ENCODE measurements at regions not wholly inside any gene's neighbourhood (a gene's known extent, or its start where the extent isn't known, plus 50 kb on each side); places are given as distances from the start of the nearest gene placed in this dataset.
A peak's percentile ranks its signal among the peaks of the same experiment; 100 is the strongest.

DNA sequence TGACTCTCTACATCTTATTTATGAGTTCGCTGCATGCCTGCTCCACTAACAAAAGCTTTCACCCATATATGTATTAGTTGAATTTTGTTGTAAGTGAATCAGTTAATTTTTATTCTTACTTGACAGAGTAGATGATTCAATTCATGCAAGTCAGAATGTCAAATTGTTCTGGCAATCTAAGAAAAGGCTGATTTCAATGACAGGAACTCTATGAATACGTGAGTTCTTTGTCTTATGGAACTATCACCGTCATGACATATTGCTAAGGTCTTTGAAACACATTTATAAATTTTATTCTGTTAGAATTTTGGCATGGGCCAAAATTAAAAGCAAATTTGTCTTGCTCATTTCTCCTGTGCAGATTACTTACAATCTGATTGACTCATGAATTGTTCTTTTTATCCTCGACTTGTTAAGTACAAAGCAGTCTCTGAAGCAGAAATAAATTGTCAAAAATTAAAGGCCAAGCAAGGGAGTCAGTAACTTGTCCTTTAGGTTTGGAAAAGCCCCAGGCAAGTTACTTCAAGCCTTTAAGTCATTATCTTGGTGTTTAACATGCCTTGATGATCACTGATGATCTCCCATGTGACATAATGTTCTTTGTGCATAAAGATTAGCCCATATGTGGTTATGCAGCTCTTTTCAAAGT, 89.0 kb upstream of the GC start:
- no peaks in the 10 kb centered on the region for H3F3A ChIP-seq (replicated peaks; ENCODE audit: low read depth)
- Mint-ChIP-seq H3K4me1 (no peaks in the 10 kb centered on the region; the same call in 2 of the 3 replicates), H3K9me3 (peaks cover 21% of the 10 kb centered on the region; the same call in 2 of the 3 replicates), H3K27ac (no peak overlapping the region), H3K36me3 (ENCODE audit: low read depth) (peaks cover 31% of the 10 kb centered on the region; the same call in 2 of the 3 replicates), H3K4me3 (no peak overlapping the region), H3K27me3 (ENCODE audit: insufficient read depth, low read depth, poor library complexity) (no peaks in the 10 kb centered on the region)
- TF ChIP-seq, protein P1, sequence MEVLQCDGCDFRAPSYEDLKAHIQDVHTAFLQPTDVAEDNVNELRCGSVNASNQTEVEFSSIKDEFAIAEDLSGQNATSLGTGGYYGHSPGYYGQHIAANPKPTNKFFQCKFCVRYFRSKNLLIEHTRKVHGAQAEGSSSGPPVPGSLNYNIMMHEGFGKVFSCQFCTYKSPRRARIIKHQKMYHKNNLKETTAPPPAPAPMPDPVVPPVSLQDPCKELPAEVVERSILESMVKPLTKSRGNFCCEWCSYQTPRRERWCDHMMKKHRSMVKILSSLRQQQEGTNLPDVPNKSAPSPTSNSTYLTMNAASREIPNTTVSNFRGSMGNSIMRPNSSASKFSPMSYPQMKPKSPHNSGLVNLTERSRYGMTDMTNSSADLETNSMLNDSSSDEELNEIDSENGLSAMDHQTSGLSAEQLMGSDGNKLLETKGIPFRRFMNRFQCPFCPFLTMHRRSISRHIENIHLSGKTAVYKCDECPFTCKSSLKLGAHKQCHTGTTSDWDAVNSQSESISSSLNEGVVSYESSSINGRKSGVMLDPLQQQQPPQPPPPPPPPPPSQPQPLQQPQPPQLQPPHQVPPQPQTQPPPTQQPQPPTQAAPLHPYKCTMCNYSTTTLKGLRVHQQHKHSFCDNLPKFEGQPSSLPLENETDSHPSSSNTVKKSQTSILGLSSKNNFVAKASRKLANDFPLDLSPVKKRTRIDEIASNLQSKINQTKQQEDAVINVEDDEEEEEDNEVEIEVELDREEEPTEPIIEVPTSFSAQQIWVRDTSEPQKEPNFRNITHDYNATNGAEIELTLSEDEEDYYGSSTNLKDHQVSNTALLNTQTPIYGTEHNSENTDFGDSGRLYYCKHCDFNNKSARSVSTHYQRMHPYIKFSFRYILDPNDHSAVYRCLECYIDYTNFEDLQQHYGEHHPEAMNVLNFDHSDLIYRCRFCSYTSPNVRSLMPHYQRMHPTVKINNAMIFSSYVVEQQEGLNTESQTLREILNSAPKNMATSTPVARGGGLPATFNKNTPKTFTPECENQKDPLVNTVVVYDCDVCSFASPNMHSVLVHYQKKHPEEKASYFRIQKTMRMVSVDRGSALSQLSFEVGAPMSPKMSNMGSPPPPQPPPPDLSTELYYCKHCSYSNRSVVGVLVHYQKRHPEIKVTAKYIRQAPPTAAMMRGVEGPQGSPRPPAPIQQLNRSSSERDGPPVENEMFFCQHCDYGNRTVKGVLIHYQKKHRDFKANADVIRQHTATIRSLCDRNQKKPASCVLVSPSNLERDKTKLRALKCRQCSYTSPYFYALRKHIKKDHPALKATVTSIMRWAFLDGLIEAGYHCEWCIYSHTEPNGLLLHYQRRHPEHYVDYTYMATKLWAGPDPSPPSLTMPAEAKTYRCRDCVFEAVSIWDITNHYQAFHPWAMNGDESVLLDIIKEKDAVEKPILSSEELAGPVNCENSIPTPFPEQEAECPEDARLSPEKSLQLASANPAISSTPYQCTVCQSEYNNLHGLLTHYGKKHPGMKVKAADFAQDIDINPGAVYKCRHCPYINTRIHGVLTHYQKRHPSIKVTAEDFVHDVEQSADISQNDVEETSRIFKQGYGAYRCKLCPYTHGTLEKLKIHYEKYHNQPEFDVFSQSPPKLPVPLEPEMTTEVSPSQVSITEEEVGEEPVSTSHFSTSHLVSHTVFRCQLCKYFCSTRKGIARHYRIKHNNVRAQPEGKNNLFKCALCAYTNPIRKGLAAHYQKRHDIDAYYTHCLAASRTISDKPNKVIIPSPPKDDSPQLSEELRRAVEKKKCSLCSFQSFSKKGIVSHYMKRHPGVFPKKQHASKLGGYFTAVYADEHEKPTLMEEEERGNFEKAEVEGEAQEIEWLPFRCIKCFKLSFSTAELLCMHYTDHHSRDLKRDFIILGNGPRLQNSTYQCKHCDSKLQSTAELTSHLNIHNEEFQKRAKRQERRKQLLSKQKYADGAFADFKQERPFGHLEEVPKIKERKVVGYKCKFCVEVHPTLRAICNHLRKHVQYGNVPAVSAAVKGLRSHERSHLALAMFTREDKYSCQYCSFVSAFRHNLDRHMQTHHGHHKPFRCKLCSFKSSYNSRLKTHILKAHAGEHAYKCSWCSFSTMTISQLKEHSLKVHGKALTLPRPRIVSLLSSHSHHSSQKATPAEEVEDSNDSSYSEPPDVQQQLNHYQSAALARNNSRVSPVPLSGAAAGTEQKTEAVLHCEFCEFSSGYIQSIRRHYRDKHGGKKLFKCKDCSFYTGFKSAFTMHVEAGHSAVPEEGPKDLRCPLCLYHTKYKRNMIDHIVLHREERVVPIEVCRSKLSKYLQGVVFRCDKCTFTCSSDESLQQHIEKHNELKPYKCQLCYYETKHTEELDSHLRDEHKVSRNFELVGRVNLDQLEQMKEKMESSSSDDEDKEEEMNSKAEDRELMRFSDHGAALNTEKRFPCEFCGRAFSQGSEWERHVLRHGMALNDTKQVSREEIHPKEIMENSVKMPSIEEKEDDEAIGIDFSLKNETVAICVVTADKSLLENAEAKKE (CRISPR knock-in tag; IDR thresholded peaks at IDR 0.05): no peak
- TF ChIP-seq JUNB (IDR thresholded peaks at IDR 0.05; ENCODE audit: unreplicated experiment) (no peak), NANOG (IDR thresholded peaks at IDR 0.05; ENCODE audit: borderline replicate concordance) (no peak), ZNF114 (CRISPR knock-in tag; IDR thresholded peaks at IDR 0.05) (no peak), EZH2 (IDR thresholded peaks at IDR 0.05; ENCODE audit: low read depth, unreplicated experiment) (no peak), ZNF331 (CRISPR knock-in tag; IDR thresholded peaks at IDR 0.05; ENCODE audit: low read depth) (no peak), EZH2phosphoT487 (IDR thresholded peaks at IDR 0.05; ENCODE audit: unreplicated experiment) (no peak), POLR2AphosphoS5 (IDR thresholded peaks at IDR 0.05; ENCODE audit: low read depth) (no peak)
- TF ChIP-seq, protein P2, sequence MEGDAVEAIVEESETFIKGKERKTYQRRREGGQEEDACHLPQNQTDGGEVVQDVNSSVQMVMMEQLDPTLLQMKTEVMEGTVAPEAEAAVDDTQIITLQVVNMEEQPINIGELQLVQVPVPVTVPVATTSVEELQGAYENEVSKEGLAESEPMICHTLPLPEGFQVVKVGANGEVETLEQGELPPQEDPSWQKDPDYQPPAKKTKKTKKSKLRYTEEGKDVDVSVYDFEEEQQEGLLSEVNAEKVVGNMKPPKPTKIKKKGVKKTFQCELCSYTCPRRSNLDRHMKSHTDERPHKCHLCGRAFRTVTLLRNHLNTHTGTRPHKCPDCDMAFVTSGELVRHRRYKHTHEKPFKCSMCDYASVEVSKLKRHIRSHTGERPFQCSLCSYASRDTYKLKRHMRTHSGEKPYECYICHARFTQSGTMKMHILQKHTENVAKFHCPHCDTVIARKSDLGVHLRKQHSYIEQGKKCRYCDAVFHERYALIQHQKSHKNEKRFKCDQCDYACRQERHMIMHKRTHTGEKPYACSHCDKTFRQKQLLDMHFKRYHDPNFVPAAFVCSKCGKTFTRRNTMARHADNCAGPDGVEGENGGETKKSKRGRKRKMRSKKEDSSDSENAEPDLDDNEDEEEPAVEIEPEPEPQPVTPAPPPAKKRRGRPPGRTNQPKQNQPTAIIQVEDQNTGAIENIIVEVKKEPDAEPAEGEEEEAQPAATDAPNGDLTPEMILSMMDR (conservative IDR thresholded peaks at IDR 0.05; ENCODE audit: low read depth in 2 of 2): no peak
- TF ChIP-seq, protein P3, sequence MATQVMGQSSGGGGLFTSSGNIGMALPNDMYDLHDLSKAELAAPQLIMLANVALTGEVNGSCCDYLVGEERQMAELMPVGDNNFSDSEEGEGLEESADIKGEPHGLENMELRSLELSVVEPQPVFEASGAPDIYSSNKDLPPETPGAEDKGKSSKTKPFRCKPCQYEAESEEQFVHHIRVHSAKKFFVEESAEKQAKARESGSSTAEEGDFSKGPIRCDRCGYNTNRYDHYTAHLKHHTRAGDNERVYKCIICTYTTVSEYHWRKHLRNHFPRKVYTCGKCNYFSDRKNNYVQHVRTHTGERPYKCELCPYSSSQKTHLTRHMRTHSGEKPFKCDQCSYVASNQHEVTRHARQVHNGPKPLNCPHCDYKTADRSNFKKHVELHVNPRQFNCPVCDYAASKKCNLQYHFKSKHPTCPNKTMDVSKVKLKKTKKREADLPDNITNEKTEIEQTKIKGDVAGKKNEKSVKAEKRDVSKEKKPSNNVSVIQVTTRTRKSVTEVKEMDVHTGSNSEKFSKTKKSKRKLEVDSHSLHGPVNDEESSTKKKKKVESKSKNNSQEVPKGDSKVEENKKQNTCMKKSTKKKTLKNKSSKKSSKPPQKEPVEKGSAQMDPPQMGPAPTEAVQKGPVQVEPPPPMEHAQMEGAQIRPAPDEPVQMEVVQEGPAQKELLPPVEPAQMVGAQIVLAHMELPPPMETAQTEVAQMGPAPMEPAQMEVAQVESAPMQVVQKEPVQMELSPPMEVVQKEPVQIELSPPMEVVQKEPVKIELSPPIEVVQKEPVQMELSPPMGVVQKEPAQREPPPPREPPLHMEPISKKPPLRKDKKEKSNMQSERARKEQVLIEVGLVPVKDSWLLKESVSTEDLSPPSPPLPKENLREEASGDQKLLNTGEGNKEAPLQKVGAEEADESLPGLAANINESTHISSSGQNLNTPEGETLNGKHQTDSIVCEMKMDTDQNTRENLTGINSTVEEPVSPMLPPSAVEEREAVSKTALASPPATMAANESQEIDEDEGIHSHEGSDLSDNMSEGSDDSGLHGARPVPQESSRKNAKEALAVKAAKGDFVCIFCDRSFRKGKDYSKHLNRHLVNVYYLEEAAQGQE (IDR thresholded peaks at IDR 0.05; ENCODE audit: unreplicated experiment): no peak
- no peaks in the 10 kb centered on the region for H3K79me2 ChIP-seq (replicated peaks; ENCODE audit: insufficient read depth)
- H3K9me2 ChIP-seq (ENCODE audit: insufficient read depth): peaks cover 10% of the 10 kb centered on the region; the same call in 1 of the 2 replicates
- no peaks in the 10 kb centered on the region for H3K4me1 ChIP-seq (ENCODE audit: insufficient read depth)
- peak overlapping the region; percentile 63; the same call in 1 of the 2 replicates for H2AFZ ChIP-seq
- no peak overlapping the region for H3K27ac ChIP-seq (ENCODE audit: low read depth)
- no peaks in the 10 kb centered on the region for H3K27me3 ChIP-seq (ENCODE audit: insufficient read depth)
- H3K36me3 ChIP-seq (ENCODE audit: insufficient read depth): no peaks in the 10 kb centered on the region
- no peaks in the 10 kb centered on the region for H4K20me1 ChIP-seq (replicated peaks; ENCODE audit: insufficient read depth)
- DNase-seq (ENCODE audit: low spot score) (no peak), ATAC-seq (no peak)
- H3K4me3 ChIP-seq: no peak overlapping the region
- H3K4me2 ChIP-seq: no peak overlapping the region

All from GM23338 (cell line).